NCI-H345 treated with DMSO at 0.1 percent for 48 hours (cell line): ENCODE measurements at regions not wholly inside any gene's neighbourhood (a gene's known extent, or its start where the extent isn't known, plus 50 kb on each side); places are given as distances from the start of the nearest gene placed in this dataset.

ENCODE experiments used
- DNase-seq: peaks from one replicate; lab custom pipeline; 2025; ENCODE audit not compliant: unreplicated experiment; lab: John Stamatoyannopoulos, UW

GRCh38 chr14:38526826-38527501 lies 271.1 kb upstream of the CLEC14A start:
- no peak for DNase-seq

- no peak for DNase-seq
Observed at GRCh38 chr14:38524636-38525509, 269.0 kb upstream of the CLEC14A start.

GRCh38 chr14:38522724-38523123 lies 266.8 kb upstream of the CLEC14A start:
- DNase-seq = no peak

GRCh38 chr14:38521591-38521990 lies 265.7 kb upstream of the CLEC14A start:
- DNase-seq = no peak

GRCh38 chr14:38517426-38517825 lies 261.5 kb upstream of the CLEC14A start:
- no peak for DNase-seq

- no peak for DNase-seq
Observed at GRCh38 chr14:38512236-38512635, 256.3 kb upstream of the CLEC14A start.

GRCh38 chr14:38507299-38507698 lies 251.4 kb upstream of the CLEC14A start:
- DNase-seq = no peak

GRCh38 chr14:38505973-38506249 lies 250.0 kb upstream of the CLEC14A start:
- no peak for DNase-seq

GRCh38 chr14:38505221-38505972 lies 249.5 kb upstream of the CLEC14A start:
- DNase-seq = no peak

- DNase-seq = no peak
Observed at GRCh38 chr14:38504175-38504574, 248.3 kb upstream of the CLEC14A start.

GRCh38 chr14:38502239-38502638 lies 246.3 kb upstream of the CLEC14A start:
- no peak for DNase-seq

- DNase-seq = no peak
Observed at GRCh38 chr14:38500125-38500524, 244.2 kb upstream of the CLEC14A start.

GRCh38 chr14:38496092-38496491 lies 240.2 kb upstream of the CLEC14A start:
- DNase-seq = no peak

GRCh38 chr14:38490273-38490672 lies 234.4 kb upstream of the CLEC14A start:
- DNase-seq = no peak

- DNase-seq = no peak
Observed at GRCh38 chr14:38485026-38485425, 229.1 kb upstream of the CLEC14A start.

- DNase-seq = peak; percentile 11
Observed at GRCh38 chr14:38481952-38482678, 226.2 kb upstream of the CLEC14A start.

- no peak for DNase-seq
Observed at GRCh38 chr14:38469156-38469555, 213.3 kb upstream of the CLEC14A start.

- no peak for DNase-seq
Observed at GRCh38 chr14:38442208-38442607, 186.3 kb upstream of the CLEC14A start.

GRCh38 chr14:38432186-38432585 lies 176.3 kb upstream of the CLEC14A start:
- DNase-seq = no peak

GRCh38 chr14:38431156-38431555 lies 175.3 kb upstream of the CLEC14A start:
- DNase-seq = no peak

- no peak for DNase-seq
Observed at GRCh38 chr14:38430522-38430921, 174.6 kb upstream of the CLEC14A start.
